IMR-90 (cell line): ENCODE measurements at regions not wholly inside any gene's neighbourhood (a gene's known extent, or its start where the extent isn't known, plus 50 kb on each side); places are given as distances from the start of the nearest gene placed in this dataset.

ENCODE experiments used
- ATAC-seq: fragments of 200-7000 bp; cut with Tn5 transposase; 2 replicates; pipeline ENCODE4 v1.9.1; 2020; ENCODE audit warnings: low read depth, mild to moderate bottlenecking, moderate library complexity
- BruUV-seq: library from RNA; stranded (reverse); fragments of 400-500 nt; replicated peaks from 2 replicates; lab custom pipeline; 2021; lab: Mats Ljungman, UMichigan
- CTCF ChIA-PET: fragments of 300-600 bp; formaldehyde crosslinking; extraction: SDS; loops from one replicate; lab custom pipeline; 2021; ENCODE audit warnings: antibody characterized with exemption; lab: Yijun Ruan, JAX
- POLR2A ChIA-PET: fragments of 300-600 bp; sonication (Branson Sonifier 250); formaldehyde crosslinking; loops from one replicate; lab custom pipeline; 2022; ENCODE audit warnings: antibody characterized with exemption; ENCODE audit not compliant: unreplicated experiment; lab: Charles Lee
- DNase-seq: peaks from one replicate; pipeline ENCODE4 v3.0.0; 2013
- H2AFZ ChIP-seq: replicated peaks from 2 replicates; pipeline ENCODE3; 2013; ENCODE audit warnings: low read length, mild to moderate bottlenecking; ENCODE audit not compliant: poor library complexity
- H2AK5ac ChIP-seq: 2 replicates; pipeline ENCODE4 v1.6.1; 2013; ENCODE audit warnings: low read depth, low read length, inconsistent platforms
- H2AK9ac ChIP-seq: replicated peaks from 2 replicates; pipeline ENCODE3; 2013; ENCODE audit warnings: mild to moderate bottlenecking, low read depth, low read length, moderate library complexity; ENCODE audit not compliant: poor library complexity
- H2BK120ac ChIP-seq: 2 replicates; pipeline ENCODE4 v1.6.1; 2013; ENCODE audit warnings: low read depth, low read length, inconsistent platforms
- H2BK15ac ChIP-seq: 3 replicates; pipeline ENCODE4 v1.6.1; 2013; ENCODE audit warnings: low read depth, low read length, inconsistent platforms
- H2BK20ac ChIP-seq: 2 replicates; pipeline ENCODE4 v1.6.1; 2013; ENCODE audit warnings: low read depth, mild to moderate bottlenecking, inconsistent platforms, low read length, moderate library complexity
- H2BK5ac ChIP-seq: 2 replicates; pipeline ENCODE4 v1.6.1; 2013; ENCODE audit warnings: mild to moderate bottlenecking, low read depth, low read length, inconsistent platforms; ENCODE audit not compliant: poor library complexity, severe bottlenecking
- H3K14ac ChIP-seq: replicated peaks from 2 replicates; pipeline ENCODE4 v1.6.1; 2013; ENCODE audit warnings: low read depth, low read length, inconsistent platforms
- H3K18ac ChIP-seq: 2 replicates; pipeline ENCODE4 v1.6.1; 2013; ENCODE audit warnings: low read depth, low read length, control low read depth
- H3K23ac ChIP-seq: 2 replicates; pipeline ENCODE4 v1.6.1; 2013; ENCODE audit warnings: low read depth, low read length, inconsistent platforms
- H3K27ac ChIP-seq: 2 replicates; pipeline ENCODE4 v1.5.1; 2013; ENCODE audit warnings: mild to moderate bottlenecking, control low read depth, low read length; ENCODE audit not compliant: insufficient read depth
- H3K27me3 ChIP-seq: 2 replicates; pipeline ENCODE4 v1.6.1; 2013; ENCODE audit warnings: low read length; ENCODE audit not compliant: control insufficient read depth, insufficient read depth
- H3K36me3 ChIP-seq: 2 replicates; pipeline ENCODE4 v1.6.1; 2013; ENCODE audit warnings: low read length, mixed read lengths; ENCODE audit not compliant: control insufficient read depth, insufficient read depth
- H3K4ac ChIP-seq: 2 replicates; pipeline ENCODE4 v1.6.1; 2013; ENCODE audit warnings: low read depth, low read length, inconsistent platforms
- H3K4me1 ChIP-seq: 2 replicates; pipeline ENCODE4 v1.6.1; 2013; ENCODE audit warnings: low read length, mixed read lengths; ENCODE audit not compliant: control insufficient read depth, insufficient read depth
- H3K4me2 ChIP-seq: 2 replicates; pipeline ENCODE4 v1.6.1; 2013; ENCODE audit warnings: low read depth, mild to moderate bottlenecking, control low read depth, low read length, moderate library complexity
- H3K4me3 ChIP-seq: 2 replicates; pipeline ENCODE4 v1.5.1; 2013; ENCODE audit warnings: low read depth, mild to moderate bottlenecking, control low read depth, low read length, moderate library complexity; ENCODE audit not compliant: insufficient read depth
- H3K56ac ChIP-seq: 2 replicates; pipeline ENCODE4 v1.6.1; 2013; ENCODE audit warnings: low read length, inconsistent platforms; ENCODE audit not compliant: insufficient read depth; ENCODE audit errors: extremely low read depth
- H3K79me1 ChIP-seq, 2 experiments: 2 replicates each; pipeline ENCODE4 v1.6.1; 2013; ENCODE audit warnings: low read length in 2 of 2, inconsistent platforms in 1 of 2, low read depth in 1 of 2
- H3K9ac ChIP-seq: 2 replicates; pipeline ENCODE4 v1.6.1; 2013; ENCODE audit warnings: low read depth, low read length, control low read depth
- H3K9me1 ChIP-seq: 2 replicates; pipeline ENCODE4 v1.6.1; 2013; ENCODE audit warnings: low read length, inconsistent platforms; ENCODE audit not compliant: insufficient read depth
- H3K9me3 ChIP-seq: 2 replicates; pipeline ENCODE4 v1.6.1; 2013; ENCODE audit warnings: low read length; ENCODE audit not compliant: control insufficient read depth, insufficient read depth
- H4K20me1 ChIP-seq: 2 replicates; pipeline ENCODE4 v1.6.1; 2013; ENCODE audit warnings: low read length, inconsistent platforms; ENCODE audit not compliant: insufficient read depth
- H4K5ac ChIP-seq: 2 replicates; pipeline ENCODE4 v1.6.1; 2013; ENCODE audit warnings: mild to moderate bottlenecking, low read depth, low read length, control low read depth
- H4K8ac ChIP-seq, 2 experiments: 2 replicates each; pipeline ENCODE4 v1.6.1; 2013; ENCODE audit warnings: low read depth in 2 of 2, low read length in 2 of 2, control low read depth in 1 of 2, inconsistent platforms in 1 of 2
- H4K91ac ChIP-seq: 2 replicates; pipeline ENCODE4 v1.6.1; 2013; ENCODE audit warnings: low read depth, low read length, inconsistent platforms; ENCODE audit not compliant: insufficient read depth
- BHLHE40 ChIP-seq: fragments of 150-350 bp; IDR thresholded peaks from 2 replicates; pipeline ENCODE4 v1.6.1; 2016; ENCODE audit warnings: mild to moderate bottlenecking, low read depth, low read length
- CEBPB ChIP-seq: IDR thresholded peaks from 2 replicates; pipeline ENCODE4 v1.6.1; 2012; ENCODE audit warnings: low read depth, low read length, improper control_type of control experiment
- CHD1 ChIP-seq: IDR thresholded peaks from 2 replicates; pipeline ENCODE4 v1.6.1; 2012; ENCODE audit warnings: low read depth, low read length, improper control_type of control experiment
- CTCF ChIP-seq: conservative IDR thresholded peaks from 2 replicates; pipeline ENCODE4 v1.5.1; 2012; ENCODE audit warnings: mild to moderate bottlenecking, low read depth, low read length, improper control_type of control experiment
- FOS ChIP-seq: fragments of 150-350 bp; IDR thresholded peaks from 2 replicates; pipeline ENCODE4 v1.6.1; 2016; ENCODE audit warnings: low read depth, low read length
- MAFK ChIP-seq: IDR thresholded peaks from 2 replicates; pipeline ENCODE4 v1.6.1; 2012; ENCODE audit warnings: low read depth, low read length, improper control_type of control experiment
- MAZ ChIP-seq: IDR thresholded peaks from 2 replicates; pipeline ENCODE4 v1.6.1; 2012; ENCODE audit warnings: low read depth, mild to moderate bottlenecking, low read length, improper control_type of control experiment, moderate library complexity, borderline replicate concordance
- MXI1 ChIP-seq: IDR thresholded peaks from 2 replicates; pipeline ENCODE4 v1.6.1; 2012; ENCODE audit warnings: low read depth, mild to moderate bottlenecking, low read length, moderate library complexity, borderline replicate concordance
- NFE2L2 ChIP-seq: fragments of 150-350 bp; IDR thresholded peaks from 2 replicates; pipeline ENCODE4 v1.6.1; 2016; ENCODE audit warnings: low read depth, mild to moderate bottlenecking, low read length
- POLR2A ChIP-seq: IDR thresholded peaks from 2 replicates; pipeline ENCODE4 v1.6.1; 2012; ENCODE audit warnings: mild to moderate bottlenecking, low read depth, low read length
- RAD21 ChIP-seq: IDR thresholded peaks from 2 replicates; pipeline ENCODE4 v1.6.1; 2012; ENCODE audit warnings: low read length, improper control_type of control experiment
- RCOR1 ChIP-seq: IDR thresholded peaks from 2 replicates; pipeline ENCODE4 v1.6.1; 2012; ENCODE audit warnings: mild to moderate bottlenecking, low read length, improper control_type of control experiment; ENCODE audit not compliant: insufficient replicate concordance
- RFX5 ChIP-seq: IDR thresholded peaks from 2 replicates; pipeline ENCODE4 v1.8.0; 2012; ENCODE audit warnings: low read depth, mild to moderate bottlenecking, low read length, moderate library complexity
- SMC3 ChIP-seq: fragments of 150-350 bp; IDR thresholded peaks from 2 replicates; pipeline ENCODE4 v1.6.1; 2016; ENCODE audit warnings: low read depth, mild to moderate bottlenecking, antibody characterized with exemption, low read length, moderate library complexity
- USF2 ChIP-seq: fragments of 150-350 bp; IDR thresholded peaks from 2 replicates; pipeline ENCODE4 v1.6.1; 2017; ENCODE audit warnings: mild to moderate bottlenecking, antibody characterized with exemption, low read length, low read depth
- WGBS, 2 experiments: methylation state at CpG; one replicate each; pipeline versions ENCODE4 v1.1.5 to v1.1.7; 2013; ENCODE audit warnings: missing lambda C conversion rate in 2 of 2; ENCODE audit not compliant: insufficient read length in 1 of 2; ENCODE audit errors: extremely low coverage in 2 of 2; 5-methylcytosine and 5-hydroxymethylcytosine counted together
- dilution Hi-C: fragments of 300-500 bp; cut with HindIII; formaldehyde crosslinking; loops from one replicate; pipeline ENCODE4 v1.14.3; 2018; ENCODE audit warnings: low sequenced_read_pairs; ENCODE audit not compliant: unreplicated experiment
- in situ Hi-C: fragments of 300-500 bp; cut with MboI; formaldehyde crosslinking; loops from 3 replicates; pipeline ENCODE4 v1.14.3; 2019; ENCODE audit warnings: low sequenced_read_pairs, inconsistent platforms, mixed read lengths
- intact Hi-C: fragments of 100-400 bp; cut with micrococcal nuclease; formaldehyde crosslinking; loops from 2 replicates; pipeline ENCODE4 v1.10.0; 2022
- TF ChIP-seq, protein P1 (sequence below): fragments of 150-350 bp; IDR thresholded peaks from 2 replicates; pipeline ENCODE4 v1.6.1; 2016; ENCODE audit warnings: low read depth, mild to moderate bottlenecking, low read length, moderate library complexity, borderline replicate concordance

GRCh38 chr17:73746314-73747073 lies 102.2 kb upstream of the SDK2 start:
- H2BK5ac ChIP-seq = no peak overlapping the region
- no peak overlapping the region for H2AK5ac ChIP-seq
- CTCF ChIA-PET = no interaction called here

More at GRCh38 chr17:73746314-73747073, 102.2 kb upstream of the SDK2 start:
- no peaks in the 10 kb centered on the region for H3K36me3 ChIP-seq
- no peak overlapping the region for H3K4me2 ChIP-seq
- H3K4me1 ChIP-seq = no peaks in the 10 kb centered on the region
- ATAC-seq (no peak), DNase-seq (no peak)
- no peaks in the 10 kb centered on the region for H3K27me3 ChIP-seq
- no peak overlapping the region for H3K56ac ChIP-seq
- H3K4ac ChIP-seq = no peak overlapping the region
- dilution Hi-C loops = no loop called here
- intact Hi-C loops = no loop called here
- H3K79me1 ChIP-seq = no peaks in the 10 kb centered on the region
- no peaks in the 10 kb centered on the region for H3K9me1 ChIP-seq
- H3K9me3 ChIP-seq = peaks cover 38% of the 10 kb centered on the region
- no peak overlapping the region for H4K91ac ChIP-seq
- H3K4me3 ChIP-seq = no peak overlapping the region
- H3K18ac ChIP-seq = no peak overlapping the region
- H4K5ac ChIP-seq = no peak overlapping the region
- H2BK120ac ChIP-seq = no peak overlapping the region
- no peak overlapping the region for H2AK9ac ChIP-seq
- no peak overlapping the region for H2AFZ ChIP-seq
- in situ Hi-C loops = no loop called here
- H2BK20ac ChIP-seq = no peak overlapping the region
- no peak overlapping the region for H3K27ac ChIP-seq
- 60% methylated on average over 1 of the region's 12 CpGs; no CpG with 5 or more reads in 1 of the 2 experiments for WGBS, 2 experiments
- no peaks in the 10 kb centered on the region for H4K20me1 ChIP-seq
- no peak overlapping the region for H3K9ac ChIP-seq
- H4K8ac ChIP-seq = no peak overlapping the region
- POLR2A ChIA-PET = interaction anchor here (0.6 kb wide), 1 partner anchor 12 kb away, joined by 4 read pairs; no protein-coding TSS in a partner anchor
- BruUV-seq = no TSS peak
- no peak overlapping the region for H3K23ac ChIP-seq
- TF ChIP-seq RCOR1 (no peak), MAZ (no peak), MXI1 (no peak), CEBPB (no peak), SMC3 (no peak), RAD21 (no peak), RFX5 (no peak), FOS (no peak), CTCF (no peak), MAFK (no peak), NFE2L2 (no peak), BHLHE40 (no peak), CHD1 (no peak), USF2 (no peak), POLR2A (no peak)
- TF ChIP-seq, protein P1, sequence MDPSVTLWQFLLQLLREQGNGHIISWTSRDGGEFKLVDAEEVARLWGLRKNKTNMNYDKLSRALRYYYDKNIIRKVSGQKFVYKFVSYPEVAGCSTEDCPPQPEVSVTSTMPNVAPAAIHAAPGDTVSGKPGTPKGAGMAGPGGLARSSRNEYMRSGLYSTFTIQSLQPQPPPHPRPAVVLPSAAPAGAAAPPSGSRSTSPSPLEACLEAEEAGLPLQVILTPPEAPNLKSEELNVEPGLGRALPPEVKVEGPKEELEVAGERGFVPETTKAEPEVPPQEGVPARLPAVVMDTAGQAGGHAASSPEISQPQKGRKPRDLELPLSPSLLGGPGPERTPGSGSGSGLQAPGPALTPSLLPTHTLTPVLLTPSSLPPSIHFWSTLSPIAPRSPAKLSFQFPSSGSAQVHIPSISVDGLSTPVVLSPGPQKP = no peak
- no peak overlapping the region for H2BK15ac ChIP-seq
- H3K14ac ChIP-seq = no peak overlapping the region
